Caco-2 (cell line): ENCODE measurements at regions not wholly inside any gene's neighbourhood (a gene's known extent, or its start where the extent isn't known, plus 50 kb on each side); places are given as distances from the start of the nearest gene placed in this dataset.

Source experiments
- BruUV-seq: library from RNA; stranded (reverse); fragments of 400-500 nt; replicated peaks from 2 replicates; lab custom pipeline; 2021; lab: Mats Ljungman, UMichigan
- CTCF ChIA-PET: fragments of 300-600 bp; sonication (Branson Sonifier 250); formaldehyde crosslinking; loops from one replicate; lab custom pipeline; 2022; ENCODE audit warnings: antibody characterized with exemption; lab: Charles Lee
- POLR2A ChIA-PET: fragments of 300-600 bp; sonication (Branson Sonifier 250); formaldehyde crosslinking; loops from one replicate; lab custom pipeline; 2022; ENCODE audit warnings: antibody characterized with exemption; lab: Charles Lee
- DNase-seq, 2 experiments: peaks; one replicate each; pipeline versions ENCODE4 v3.0.0 to v3.0.0-alpha.2; 2020 to 2022
- H3K27me3 ChIP-seq: replicated peaks from 2 replicates; pipeline ENCODE4 v1.6.0; 2011; ENCODE audit warnings: low read length; ENCODE audit not compliant: control insufficient read depth, insufficient read depth
- H3K36me3 ChIP-seq: 2 replicates; pipeline ENCODE4 v1.5.1; 2011; ENCODE audit warnings: low read length; ENCODE audit not compliant: control insufficient read depth, insufficient read depth
- H3K4me1 ChIP-seq: fragments of 250-450 bp; sonication (Bioruptor Pico); 2 replicates; pipeline ENCODE4 v1.5.1; 2020; ENCODE audit warnings: mild to moderate bottlenecking
- H3K4me3 ChIP-seq: 2 replicates; pipeline ENCODE4 v1.5.1; 2011; ENCODE audit warnings: low read depth, mild to moderate bottlenecking, control low read depth, low read length
- H3K9me3 ChIP-seq: fragments of 250-450 bp; sonication (Bioruptor Pico); 2 replicates; pipeline ENCODE4 v1.5.1; 2020; ENCODE audit warnings: mild to moderate bottlenecking, moderate library complexity
- H3K27ac Mint-ChIP-seq: one replicate; pipeline ENCODE4 v1.8.0; 2022; ENCODE audit warnings: mixed read lengths; ENCODE audit not compliant: unreplicated experiment
- H3K27me3 Mint-ChIP-seq: one replicate; pipeline ENCODE4 v1.8.0; 2022; ENCODE audit warnings: mixed read lengths; ENCODE audit not compliant: insufficient read depth, unreplicated experiment
- H3K36me3 Mint-ChIP-seq: one replicate; pipeline ENCODE4 v1.8.0; 2022; ENCODE audit warnings: mild to moderate bottlenecking, mixed read lengths; ENCODE audit not compliant: insufficient read depth, unreplicated experiment
- H3K4me1 Mint-ChIP-seq: one replicate; pipeline ENCODE4 v1.8.0; 2022; ENCODE audit warnings: low read depth, mixed read lengths; ENCODE audit not compliant: unreplicated experiment
- H3K4me3 Mint-ChIP-seq: one replicate; pipeline ENCODE4 v1.8.0; 2022; ENCODE audit warnings: mild to moderate bottlenecking, moderate library complexity, mixed read lengths; ENCODE audit not compliant: unreplicated experiment
- H3K9me3 Mint-ChIP-seq: one replicate; pipeline ENCODE4 v1.8.0; 2022; ENCODE audit warnings: mixed read lengths; ENCODE audit not compliant: unreplicated experiment
- CTCF ChIP-seq, 2 experiments: fragments of 200-600 bp in 1 of 2; IDR thresholded peaks; 1 replicate in 1 of 2; 2 replicates in 1 of 2; pipeline versions ENCODE4 v1.5.1 to v1.8.0; 2011 to 2022; ENCODE audit warnings: antibody characterized with exemption in 1 of 2, control low read depth in 1 of 2, inconsistent platforms in 1 of 2, low read depth in 1 of 2, low read length in 1 of 2, mild to moderate bottlenecking in 1 of 2, moderate library complexity in 1 of 2; ENCODE audit not compliant: insufficient read depth in 1 of 2, severe bottlenecking in 1 of 2, unreplicated experiment in 1 of 2
- intact Hi-C: fragments of 100-400 bp; cut with micrococcal nuclease; formaldehyde crosslinking; loops from one replicate; pipeline ENCODE4 v1.10.0; 2022; ENCODE audit not compliant: unreplicated experiment

GRCh38 chr5:2560435-2560834 lies 191.0 kb downstream of the IRX2 start:
- no peaks in the 10 kb centered on the region for H3K27me3 ChIP-seq
- Mint-ChIP-seq H3K4me3 (no peak overlapping the region), H3K4me1 (no peaks in the 10 kb centered on the region), H3K9me3 (peaks cover 18% of the 10 kb centered on the region), H3K36me3 (no peaks in the 10 kb centered on the region), H3K27ac (no peak overlapping the region), H3K27me3 (no peaks in the 10 kb centered on the region)
- DNase-seq, result no peak
- ChIA-PET POLR2A (no interaction called here), CTCF (no interaction called here)
- intact Hi-C loops, result no loop called here
- TF ChIP-seq CTCF (IDR thresholded peaks at IDR 0.05; ENCODE audit: insufficient read depth in 1 of 2, low read depth in 1 of 2, low read length in 1 of 2, severe bottlenecking in 1 of 2, unreplicated experiment in 1 of 2), result no peak
- no peaks in the 10 kb centered on the region for H3K4me1 ChIP-seq
- no peaks in the 10 kb centered on the region for H3K9me3 ChIP-seq
- no TSS peak for BruUV-seq
- no peaks in the 10 kb centered on the region for H3K36me3 ChIP-seq
- no peak overlapping the region for H3K4me3 ChIP-seq

GRCh38 chr5:2557435-2557834 lies 194.0 kb downstream of the IRX2 start:
- Mint-ChIP-seq H3K27me3 (no peaks in the 10 kb centered on the region), H3K36me3 (no peaks in the 10 kb centered on the region), H3K9me3 (peaks cover 48% of the 10 kb centered on the region), H3K27ac (no peak overlapping the region), H3K4me3 (no peak overlapping the region), H3K4me1 (no peaks in the 10 kb centered on the region)
- Histone ChIP-seq H3K9me3 (peaks cover 16% of the 10 kb centered on the region), H3K4me1 (no peaks in the 10 kb centered on the region), H3K36me3 (no peaks in the 10 kb centered on the region), H3K4me3 (no peak overlapping the region), H3K27me3 (no peaks in the 10 kb centered on the region)
- DNase-seq, result no peak
- no peak for TF ChIP-seq CTCF (IDR thresholded peaks at IDR 0.05; ENCODE audit: insufficient read depth in 1 of 2, low read depth in 1 of 2, low read length in 1 of 2, severe bottlenecking in 1 of 2, unreplicated experiment in 1 of 2)
- ChIA-PET CTCF (no interaction called here), POLR2A (no interaction called here)
- intact Hi-C loops, result no loop called here
- BruUV-seq, result no TSS peak

GRCh38 chr5:2556375-2556966 lies 195.0 kb downstream of the IRX2 start:
- Histone ChIP-seq H3K4me3 (no peak overlapping the region), H3K36me3 (no peaks in the 10 kb centered on the region), H3K9me3 (peaks cover 16% of the 10 kb centered on the region), H3K4me1 (no peaks in the 10 kb centered on the region), H3K27me3 (no peaks in the 10 kb centered on the region)
- no peaks in the 10 kb centered on the region for H3K27me3 Mint-ChIP-seq
- no peak overlapping the region for H3K27ac Mint-ChIP-seq
- ChIA-PET POLR2A (no interaction called here), CTCF (no interaction called here)
- H3K4me3 Mint-ChIP-seq, result no peak overlapping the region
- H3K36me3 Mint-ChIP-seq, result no peaks in the 10 kb centered on the region
- no peak for DNase-seq
- H3K9me3 Mint-ChIP-seq, result peaks cover 48% of the 10 kb centered on the region
- intact Hi-C loops, result no loop called here
- no peak for TF ChIP-seq CTCF (IDR thresholded peaks at IDR 0.05; ENCODE audit: insufficient read depth in 1 of 2, low read depth in 1 of 2, low read length in 1 of 2, severe bottlenecking in 1 of 2, unreplicated experiment in 1 of 2)
- no TSS peak for BruUV-seq
- no peaks in the 10 kb centered on the region for H3K4me1 Mint-ChIP-seq
